Fibroblast of pulmonary artery (primary cell): ENCODE measurements at regions not wholly inside any gene's neighbourhood (a gene's known extent, or its start where the extent isn't known, plus 50 kb on each side); places are given as distances from the start of the nearest gene placed in this dataset.
A peak's percentile ranks its signal among the peaks of the same experiment; 100 is the strongest.

ENCODE experiments used
- DNase-seq: peaks from one replicate; pipeline ENCODE4 v3.0.0-alpha.2; 2010; ENCODE audit warnings: low read depth
- H3K4me3 ChIP-seq: replicated peaks from 2 replicates; pipeline ENCODE4 v1.5.1; 2011; ENCODE audit warnings: low read depth, mild to moderate bottlenecking, control low read depth, low read length, moderate library complexity
- CTCF ChIP-seq: IDR thresholded peaks from 2 replicates; pipeline ENCODE4 v1.5.1; 2011; ENCODE audit warnings: mild to moderate bottlenecking, control low read depth, low read length, inconsistent platforms; ENCODE audit errors: missing control alignments

- TF ChIP-seq CTCF: no peak
- H3K4me3 ChIP-seq: no peak overlapping the region
- no peak for DNase-seq
These were observed 197.7 kb downstream of the BCAS1 start for GRCh38 chr20:53872561-53873229.

- H3K4me3 ChIP-seq: no peak overlapping the region
- DNase-seq: no peak
- TF ChIP-seq CTCF: no peak
These were observed 198.3 kb downstream of the BCAS1 start for GRCh38 chr20:53872081-53872541.

- no peak for TF ChIP-seq CTCF
- no peak for DNase-seq
- no peak overlapping the region for H3K4me3 ChIP-seq
These were observed 198.9 kb downstream of the BCAS1 start for GRCh38 chr20:53871541-53871940.

GRCh38 chr20:53870426-53871315, 199.7 kb downstream of the BCAS1 start:
- TF ChIP-seq CTCF: no peak
- DNase-seq: no peak
- H3K4me3 ChIP-seq: no peak overlapping the region

GRCh38 chr20:53869466-53870258, 200.7 kb downstream of the BCAS1 start:
- peak; percentile 98 for TF ChIP-seq CTCF
- H3K4me3 ChIP-seq: no peak overlapping the region
- DNase-seq: peak; percentile 86

GRCh38 chr20:53867741-53868351, 202.5 kb downstream of the BCAS1 start:
- no peak for DNase-seq
- TF ChIP-seq CTCF: no peak
- H3K4me3 ChIP-seq: no peak overlapping the region
